Natural killer cell (primary cell): ENCODE measurements at regions not wholly inside any gene's neighbourhood (a gene's known extent, or its start where the extent isn't known, plus 50 kb on each side); places are given as distances from the start of the nearest gene placed in this dataset.

ENCODE experiments used
- ATAC-seq, 3 donors: fragments of 150-1000 bp in 2 of 3; fragments of 200-7000 bp in 1 of 3; cut with Tn5 transposase; 1 replicate in 1 of 3; 2 replicates in 2 of 3; pipeline ENCODE4 v1.10.0; 2021; ENCODE audit warnings: mild to moderate bottlenecking in 2 of 3, moderate library complexity in 2 of 3
- DNase-seq, 2 donors: peaks; one replicate each; pipeline versions ENCODE4 v3.0.0 to v3.0.0-alpha.2; 2013 to 2021; ENCODE audit warnings: mixed read lengths in 1 of 2
- H3K27ac ChIP-seq: one replicate; pipeline ENCODE4 v1.5.1; 2013; ENCODE audit warnings: mild to moderate bottlenecking, low read length
- H3K27me3 ChIP-seq: one replicate; pipeline ENCODE4 v1.6.1; 2013; ENCODE audit warnings: low read length; ENCODE audit not compliant: control insufficient read depth, insufficient read depth
- H3K36me3 ChIP-seq: one replicate; pipeline ENCODE4 v1.6.1; 2013; ENCODE audit warnings: low read length; ENCODE audit not compliant: control insufficient read depth, insufficient read depth
- H3K4me1 ChIP-seq: one replicate; pipeline ENCODE4 v1.6.1; 2013; ENCODE audit warnings: low read length; ENCODE audit not compliant: control insufficient read depth, insufficient read depth
- H3K4me3 ChIP-seq: one replicate; pipeline ENCODE4 v1.5.1; 2013; ENCODE audit warnings: low read length
- H3K9me3 ChIP-seq: one replicate; pipeline ENCODE4 v1.6.1; 2013; ENCODE audit warnings: low read length; ENCODE audit not compliant: control insufficient read depth, insufficient read depth
- H3K27ac Mint-ChIP-seq, 2 donors: one replicate each; pipeline ENCODE4 v1.8.0; 2022; ENCODE audit warnings: mild to moderate bottlenecking in 2 of 2, mixed read lengths in 2 of 2, moderate library complexity in 1 of 2
- H3K27me3 Mint-ChIP-seq, 2 donors: one replicate each; pipeline ENCODE4 v1.8.0; 2022; ENCODE audit warnings: low read depth in 2 of 2, mixed read lengths in 2 of 2
- H3K36me3 Mint-ChIP-seq: one replicate; pipeline ENCODE4 v1.8.0; 2022; ENCODE audit warnings: mixed read lengths
- H3K4me1 Mint-ChIP-seq, 2 donors: one replicate each; pipeline ENCODE4 v1.8.0; 2022; ENCODE audit warnings: mixed read lengths in 2 of 2
- H3K4me3 Mint-ChIP-seq: one replicate; pipeline ENCODE4 v1.8.0; 2022; ENCODE audit warnings: mild to moderate bottlenecking, moderate library complexity, mixed read lengths
- H3K9me3 Mint-ChIP-seq, 2 donors: one replicate each; pipeline ENCODE4 v1.8.0; 2022; ENCODE audit warnings: mixed read lengths in 2 of 2
- WGBS: methylation state at CpG from one replicate; pipeline ENCODE4 v1.1.7; 2013; ENCODE audit warnings: missing lambda C conversion rate; ENCODE audit not compliant: insufficient coverage; 5-methylcytosine and 5-hydroxymethylcytosine counted together
- intact Hi-C: fragments of 100-400 bp; cut with micrococcal nuclease; formaldehyde crosslinking; loops from one replicate; pipeline ENCODE4 v1.14.2; 2022
- TF ChIP-seq, protein P1 (sequence below): fragments of 200-600 bp; IDR thresholded peaks from one replicate; pipeline ENCODE4 v1.8.0; 2022; ENCODE audit warnings: antibody characterized with exemption

DNA sequence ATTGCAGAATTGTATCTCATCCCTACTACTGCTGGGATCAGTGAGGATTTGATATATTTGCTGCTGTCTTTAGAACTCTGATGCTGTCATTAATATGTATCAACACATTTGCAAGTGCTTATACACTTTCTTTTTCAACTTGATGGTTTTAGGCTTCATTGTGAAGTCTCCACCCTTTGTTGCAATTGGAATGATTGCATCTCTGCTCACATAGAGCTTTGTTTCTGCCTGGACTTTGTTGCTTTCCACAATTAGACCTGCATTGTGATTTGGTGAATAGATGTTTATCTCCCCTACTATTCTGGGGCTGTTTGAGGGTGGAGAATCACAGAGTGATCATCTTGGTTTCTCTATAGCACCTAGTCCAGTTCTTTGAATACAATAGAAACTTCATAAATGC, 666.7 kb downstream of the EPM2A start:
- intact Hi-C loops = no loop called here
- no peak overlapping the region for H3K27ac Mint-ChIP-seq
- Histone ChIP-seq H3K27ac (no peak overlapping the region), H3K27me3 (no peaks in the 10 kb centered on the region), H3K36me3 (no peaks in the 10 kb centered on the region), H3K4me1 (no peaks in the 10 kb centered on the region), H3K4me3 (no peak overlapping the region), H3K9me3 (no peaks in the 10 kb centered on the region)
- DNase-seq (no peak), ATAC-seq (no peak)
- H3K4me3 Mint-ChIP-seq = no peak overlapping the region
- H3K9me3 Mint-ChIP-seq = no peaks in the 10 kb centered on the region
- TF ChIP-seq, protein P1, sequence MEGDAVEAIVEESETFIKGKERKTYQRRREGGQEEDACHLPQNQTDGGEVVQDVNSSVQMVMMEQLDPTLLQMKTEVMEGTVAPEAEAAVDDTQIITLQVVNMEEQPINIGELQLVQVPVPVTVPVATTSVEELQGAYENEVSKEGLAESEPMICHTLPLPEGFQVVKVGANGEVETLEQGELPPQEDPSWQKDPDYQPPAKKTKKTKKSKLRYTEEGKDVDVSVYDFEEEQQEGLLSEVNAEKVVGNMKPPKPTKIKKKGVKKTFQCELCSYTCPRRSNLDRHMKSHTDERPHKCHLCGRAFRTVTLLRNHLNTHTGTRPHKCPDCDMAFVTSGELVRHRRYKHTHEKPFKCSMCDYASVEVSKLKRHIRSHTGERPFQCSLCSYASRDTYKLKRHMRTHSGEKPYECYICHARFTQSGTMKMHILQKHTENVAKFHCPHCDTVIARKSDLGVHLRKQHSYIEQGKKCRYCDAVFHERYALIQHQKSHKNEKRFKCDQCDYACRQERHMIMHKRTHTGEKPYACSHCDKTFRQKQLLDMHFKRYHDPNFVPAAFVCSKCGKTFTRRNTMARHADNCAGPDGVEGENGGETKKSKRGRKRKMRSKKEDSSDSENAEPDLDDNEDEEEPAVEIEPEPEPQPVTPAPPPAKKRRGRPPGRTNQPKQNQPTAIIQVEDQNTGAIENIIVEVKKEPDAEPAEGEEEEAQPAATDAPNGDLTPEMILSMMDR = no peak
- H3K4me1 Mint-ChIP-seq = no peaks in the 10 kb centered on the region
- no peaks in the 10 kb centered on the region for H3K36me3 Mint-ChIP-seq
- H3K27me3 Mint-ChIP-seq = peaks cover 12 to 13% of the 10 kb centered on the region in 2 donors

DNA sequence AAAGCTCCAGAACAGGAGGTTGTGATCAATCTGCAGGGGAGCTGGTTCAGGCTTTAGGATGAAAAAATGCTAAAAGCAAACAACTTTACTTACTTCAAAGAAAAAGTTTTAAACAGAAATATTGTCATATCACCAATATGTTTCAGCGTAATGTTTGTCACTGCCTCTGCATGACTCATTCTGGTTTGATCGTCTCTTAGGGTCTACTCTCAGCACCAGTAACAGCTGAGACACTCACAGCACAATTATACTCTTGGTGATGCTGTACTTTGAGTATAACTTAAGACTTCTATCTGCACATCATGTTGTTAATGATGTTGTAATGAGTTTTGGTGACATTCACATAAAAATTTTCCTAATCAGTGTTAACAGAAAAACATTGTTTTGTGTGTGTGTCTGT, 665.4 kb downstream of the EPM2A start:
- intact Hi-C loops = no loop called here
- Mint-ChIP-seq H3K4me1 (no peaks in the 10 kb centered on the region), H3K4me3 (no peak overlapping the region), H3K27me3 (peaks cover 12 to 13% of the 10 kb centered on the region in 2 donors), H3K9me3 (no peaks in the 10 kb centered on the region), H3K27ac (no peak overlapping the region), H3K36me3 (no peaks in the 10 kb centered on the region)
- H3K9me3 ChIP-seq = no peaks in the 10 kb centered on the region
- H3K4me1 ChIP-seq = no peaks in the 10 kb centered on the region
- TF ChIP-seq, protein P1 = no peak
- H3K27ac ChIP-seq = no peak overlapping the region
- DNase-seq (no peak), ATAC-seq (no peak)
- no peaks in the 10 kb centered on the region for H3K36me3 ChIP-seq
- H3K27me3 ChIP-seq = no peaks in the 10 kb centered on the region
- no peak overlapping the region for H3K4me3 ChIP-seq
- 71% methylated on average over 2 of the region's 2 CpGs for WGBS

DNA sequence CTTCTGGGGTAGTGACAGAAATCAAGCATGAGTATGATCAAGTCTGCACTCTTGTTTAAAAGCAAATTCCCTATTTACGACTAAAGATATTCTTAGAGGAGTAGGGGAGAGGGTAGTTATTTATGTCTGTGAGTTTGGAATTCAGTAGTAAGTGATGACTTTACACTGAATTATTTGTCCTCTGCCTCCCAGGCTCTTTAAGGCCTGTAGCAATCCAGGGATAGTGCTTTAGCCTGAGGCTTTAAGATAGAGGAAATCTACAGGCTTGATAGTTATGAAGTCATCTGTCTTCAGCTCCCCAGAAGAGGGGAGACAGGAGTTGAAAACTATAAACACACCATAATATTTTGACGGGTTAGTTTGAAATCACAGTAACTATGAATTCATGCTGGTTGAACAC, 664.5 kb downstream of the EPM2A start:
- H3K27ac ChIP-seq = no peak overlapping the region
- peaks cover 9 to 10% of the 10 kb centered on the region in 2 donors for H3K27me3 Mint-ChIP-seq
- 100% methylated on average over 2 of the region's 2 CpGs for WGBS
- no peaks in the 10 kb centered on the region for H3K9me3 Mint-ChIP-seq
- TF ChIP-seq, protein P1 = no peak
- no peaks in the 10 kb centered on the region for H3K4me1 ChIP-seq
- H3K4me1 Mint-ChIP-seq = no peaks in the 10 kb centered on the region
- no peaks in the 10 kb centered on the region for H3K36me3 Mint-ChIP-seq
- H3K9me3 ChIP-seq = no peaks in the 10 kb centered on the region
- no peak overlapping the region for H3K4me3 Mint-ChIP-seq
- DNase-seq (no peak), ATAC-seq (no peak)
- no peak overlapping the region for H3K4me3 ChIP-seq
- no peak overlapping the region for H3K27ac Mint-ChIP-seq
- intact Hi-C loops = no loop called here
- no peaks in the 10 kb centered on the region for H3K36me3 ChIP-seq
- H3K27me3 ChIP-seq = no peaks in the 10 kb centered on the region

DNA sequence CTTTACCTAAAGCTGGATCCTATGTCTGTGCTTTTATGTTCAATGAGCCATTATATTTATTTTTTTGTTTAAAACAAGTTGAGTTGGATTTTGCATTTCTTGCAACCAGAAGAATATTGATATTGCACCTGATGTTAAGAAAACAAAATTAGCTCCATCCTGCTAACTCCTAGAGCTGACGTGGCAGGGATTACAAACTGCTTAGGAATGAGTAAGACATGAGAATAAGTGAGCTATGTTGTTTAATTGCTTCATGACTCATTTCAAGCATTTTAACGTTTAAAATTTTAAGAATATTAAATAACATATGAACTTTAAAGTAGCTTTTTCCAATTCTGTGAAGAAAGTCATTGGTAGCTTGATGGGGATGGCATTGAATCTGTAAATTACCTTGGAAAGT, 663.5 kb downstream of the EPM2A start:
- Histone ChIP-seq H3K9me3 (no peaks in the 10 kb centered on the region), H3K4me3 (no peak overlapping the region), H3K27me3 (no peaks in the 10 kb centered on the region), H3K36me3 (no peaks in the 10 kb centered on the region), H3K4me1 (no peaks in the 10 kb centered on the region), H3K27ac (no peak overlapping the region)
- no peak overlapping the region for H3K4me3 Mint-ChIP-seq
- no peak overlapping the region for H3K27ac Mint-ChIP-seq
- intact Hi-C loops = no loop called here
- WGBS = no CpG with 5 or more reads among the region's 2 CpGs
- H3K9me3 Mint-ChIP-seq = no peaks in the 10 kb centered on the region
- peaks cover 0 to 6% of the 10 kb centered on the region in 2 donors for H3K27me3 Mint-ChIP-seq
- no peaks in the 10 kb centered on the region for H3K4me1 Mint-ChIP-seq
- no peak for ATAC-seq
- TF ChIP-seq, protein P1 = no peak
- DNase-seq = no peak
- no peaks in the 10 kb centered on the region for H3K36me3 Mint-ChIP-seq
